RWPE1 (cell line): ENCODE measurements at regions not wholly inside any gene's neighbourhood (a gene's known extent, or its start where the extent isn't known, plus 50 kb on each side); places are given as distances from the start of the nearest gene placed in this dataset.

ENCODE experiments used
- CTCF ChIA-PET: fragments of 350-600 bp; sonication (Branson Sonifier 250); formaldehyde crosslinking; extraction: SDS; loops from one replicate; lab custom pipeline; 2021; lab: Yijun Ruan, JAX
- POLR2A ChIA-PET: fragments of 400-600 bp; formaldehyde crosslinking; extraction: SDS; loops from one replicate; lab custom pipeline; 2020; ENCODE audit warnings: antibody characterized with exemption; ENCODE audit not compliant: low non-redundant PET; lab: Yijun Ruan, JAX
- DNase-seq: peaks from one replicate; pipeline ENCODE4 v3.0.0; 2012; ENCODE audit warnings: low spot score
- H3K27ac ChIP-seq: fragments of 450-650 bp; 2 replicates; pipeline ENCODE4 v1.5.1; 2017
- TF ChIP-seq, protein P1 (sequence below): fragments of 450-650 bp; conservative IDR thresholded peaks from 2 replicates; pipeline ENCODE4 v1.5.1; 2017; ENCODE audit warnings: low read depth, mild to moderate bottlenecking

GRCh38 chr7:84568781-84569180 is 374.2 kb upstream of the SEMA3A start:
- DNase-seq, result no peak
- TF ChIP-seq, protein P1, sequence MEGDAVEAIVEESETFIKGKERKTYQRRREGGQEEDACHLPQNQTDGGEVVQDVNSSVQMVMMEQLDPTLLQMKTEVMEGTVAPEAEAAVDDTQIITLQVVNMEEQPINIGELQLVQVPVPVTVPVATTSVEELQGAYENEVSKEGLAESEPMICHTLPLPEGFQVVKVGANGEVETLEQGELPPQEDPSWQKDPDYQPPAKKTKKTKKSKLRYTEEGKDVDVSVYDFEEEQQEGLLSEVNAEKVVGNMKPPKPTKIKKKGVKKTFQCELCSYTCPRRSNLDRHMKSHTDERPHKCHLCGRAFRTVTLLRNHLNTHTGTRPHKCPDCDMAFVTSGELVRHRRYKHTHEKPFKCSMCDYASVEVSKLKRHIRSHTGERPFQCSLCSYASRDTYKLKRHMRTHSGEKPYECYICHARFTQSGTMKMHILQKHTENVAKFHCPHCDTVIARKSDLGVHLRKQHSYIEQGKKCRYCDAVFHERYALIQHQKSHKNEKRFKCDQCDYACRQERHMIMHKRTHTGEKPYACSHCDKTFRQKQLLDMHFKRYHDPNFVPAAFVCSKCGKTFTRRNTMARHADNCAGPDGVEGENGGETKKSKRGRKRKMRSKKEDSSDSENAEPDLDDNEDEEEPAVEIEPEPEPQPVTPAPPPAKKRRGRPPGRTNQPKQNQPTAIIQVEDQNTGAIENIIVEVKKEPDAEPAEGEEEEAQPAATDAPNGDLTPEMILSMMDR, result no peak
- POLR2A ChIA-PET, result no interaction called here
- H3K27ac ChIP-seq, result no peak overlapping the region
- CTCF ChIA-PET, result interaction anchor here (1.1 kb wide), 1 partner anchor 11 kb away, joined by 4 read pairs; no protein-coding TSS in a partner anchor

DNA sequence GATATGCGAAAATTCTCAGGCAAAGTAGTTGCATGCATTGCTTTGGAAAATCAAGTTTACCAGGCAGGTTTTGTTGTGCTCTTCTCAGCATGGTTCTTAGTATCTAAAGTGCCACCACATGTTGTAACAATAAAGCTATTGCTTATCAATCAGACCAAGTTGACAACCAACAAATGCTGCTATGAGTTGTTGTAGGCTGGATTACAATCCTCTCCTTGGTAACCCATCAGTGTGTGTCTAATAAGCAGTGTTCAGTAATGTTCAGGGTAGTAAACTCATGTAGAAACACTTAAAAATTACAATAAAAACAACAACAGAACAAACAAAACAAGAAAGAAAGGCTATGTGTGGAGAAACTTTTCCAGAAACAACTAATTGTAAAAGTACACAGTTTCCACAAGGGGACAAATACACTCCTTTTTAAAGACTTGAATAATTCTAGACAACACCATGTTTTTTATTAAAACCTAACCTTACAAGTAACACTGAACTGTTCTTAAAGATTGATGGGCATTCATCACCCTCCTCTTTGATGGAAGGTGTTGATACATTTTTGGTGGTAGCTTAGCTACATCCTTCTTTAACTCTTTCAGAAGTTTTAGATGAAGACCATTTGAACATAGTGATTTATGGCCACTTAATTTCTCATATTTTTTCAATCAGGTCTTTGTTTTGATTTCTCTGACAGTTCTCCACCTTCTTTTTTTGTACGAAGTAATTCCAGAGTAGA is 370.9 kb upstream of the SEMA3A start:
- TF ChIP-seq, protein P1, result no peak
- ChIA-PET POLR2A (no interaction called here), CTCF (no interaction called here)
- DNase-seq, result no peak
- no peak overlapping the region for H3K27ac ChIP-seq

DNA sequence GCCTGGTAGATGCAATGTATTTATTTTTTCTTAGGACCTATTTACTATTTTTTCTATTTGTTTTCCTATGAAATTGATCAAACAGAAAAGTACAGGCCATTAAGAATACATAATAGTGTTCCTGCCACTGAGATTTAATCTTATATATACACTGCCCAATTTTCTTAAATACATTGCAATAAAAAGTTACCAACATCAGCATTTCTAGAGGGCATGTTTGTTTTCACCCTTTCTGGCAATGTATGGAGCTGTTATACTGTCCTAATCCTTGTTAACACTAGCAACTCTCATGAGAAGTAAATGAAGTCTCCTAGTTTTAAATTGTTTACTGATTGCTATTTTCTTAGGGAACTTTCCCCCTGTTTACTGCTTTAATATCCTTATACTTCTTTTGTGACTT is 359.1 kb upstream of the SEMA3A start:
- ChIA-PET POLR2A (no interaction called here), CTCF (interaction anchor here (0.6 kb wide), 1 partner anchor 232 kb away, joined by 4 read pairs; no protein-coding TSS in a partner anchor)
- H3K27ac ChIP-seq, result no peak overlapping the region
- DNase-seq, result no peak
- TF ChIP-seq, protein P1, result no peak

GRCh38 chr7:84549409-84549808 is 354.8 kb upstream of the SEMA3A start:
- H3K27ac ChIP-seq, result no peak overlapping the region
- TF ChIP-seq, protein P1, result no peak
- DNase-seq, result no peak
- CTCF ChIA-PET, result no interaction called here
- POLR2A ChIA-PET, result no interaction called here

DNA sequence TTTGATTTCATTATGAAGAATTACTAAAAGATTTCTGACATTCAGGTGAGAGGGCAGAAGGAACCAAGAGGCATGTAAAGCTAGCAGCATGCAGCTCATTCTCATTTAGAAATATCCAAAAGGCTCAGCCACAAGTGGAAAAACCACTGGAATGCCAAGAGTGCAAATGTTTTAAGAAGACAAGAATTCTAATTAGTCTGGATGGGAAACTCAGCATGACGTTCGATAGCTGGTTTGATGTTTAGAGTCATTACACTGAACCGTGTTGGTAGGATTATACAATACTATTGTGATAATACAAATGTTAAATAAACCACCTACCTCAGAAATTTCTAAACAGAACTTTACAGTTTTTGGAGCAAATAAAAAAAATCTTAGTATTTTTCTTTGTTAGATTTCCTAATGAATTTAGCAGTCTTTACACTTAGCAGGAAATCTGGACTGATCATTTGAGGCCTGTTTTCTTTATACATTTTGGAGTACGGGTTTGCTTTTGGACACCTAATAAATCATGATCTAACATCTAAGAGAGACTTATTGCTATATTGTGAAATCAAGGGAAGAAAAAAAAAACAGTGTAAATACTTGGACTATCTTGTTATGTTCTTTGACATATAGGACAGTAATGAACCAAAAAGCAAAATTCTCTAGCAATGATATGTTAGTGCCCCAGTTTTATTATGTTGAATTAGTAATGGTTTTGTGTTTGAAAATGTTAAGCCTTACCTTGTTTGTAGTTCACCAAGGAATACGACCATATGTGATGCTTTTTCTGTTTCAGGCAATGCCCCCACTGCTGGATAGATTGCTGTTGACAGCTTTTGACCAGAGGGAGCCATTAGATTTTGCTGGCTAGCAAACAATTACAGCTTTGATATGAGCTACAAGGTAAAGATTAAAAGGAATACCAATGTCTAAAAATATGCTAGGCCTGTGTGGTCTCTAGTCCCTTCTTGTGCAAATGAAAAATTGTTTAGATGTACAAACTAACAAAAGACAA is 354.1 kb upstream of the SEMA3A start:
- POLR2A ChIA-PET, result no interaction called here
- no peak overlapping the region for H3K27ac ChIP-seq
- TF ChIP-seq, protein P1, result no peak
- CTCF ChIA-PET, result no interaction called here
- no peak for DNase-seq

GRCh38 chr7:84547331-84547730 is 352.7 kb upstream of the SEMA3A start:
- no peak overlapping the region for H3K27ac ChIP-seq
- DNase-seq, result no peak
- POLR2A ChIA-PET, result no interaction called here
- CTCF ChIA-PET, result no interaction called here
- TF ChIP-seq, protein P1, result no peak
